ENCODE measurements at regions not wholly inside any gene's neighbourhood (a gene's known extent, or its start where the extent isn't known, plus 50 kb on each side); places are given as distances from the start of the nearest gene placed in this dataset.
A peak's percentile ranks its signal among the peaks of the same experiment; 100 is the strongest.

DNA sequence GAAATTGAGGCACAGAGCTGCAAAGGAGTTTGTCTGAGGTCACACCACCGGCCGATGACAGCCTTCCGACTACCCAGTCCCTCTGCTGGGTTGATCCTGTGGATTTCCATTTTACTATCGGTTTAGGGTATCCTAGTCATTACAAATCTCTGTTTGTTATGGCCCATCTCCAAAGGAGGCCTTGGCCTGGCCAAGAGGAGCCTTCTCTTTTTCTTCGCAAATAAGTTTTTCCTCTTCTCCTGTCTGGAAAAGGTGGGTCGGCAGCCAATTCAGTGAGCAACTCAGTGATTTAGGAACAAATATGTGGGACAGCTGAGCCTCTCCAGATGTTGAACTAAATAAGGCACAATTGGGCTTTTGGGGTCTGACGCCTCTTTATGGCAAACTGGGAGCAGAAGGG lies 169.2 kb upstream of the RBPJ start:
- Mint-ChIP-seq H3K27me3 (no peaks in the 10 kb centered on the region), H3K9me3 (no peaks in the 10 kb centered on the region), H3K27ac (no peak overlapping the region), H3K4me3 (no peak overlapping the region), H3K36me3 (peaks cover 1% of the 10 kb centered on the region), H3K4me1 (no peaks in the 10 kb centered on the region)

DNA sequence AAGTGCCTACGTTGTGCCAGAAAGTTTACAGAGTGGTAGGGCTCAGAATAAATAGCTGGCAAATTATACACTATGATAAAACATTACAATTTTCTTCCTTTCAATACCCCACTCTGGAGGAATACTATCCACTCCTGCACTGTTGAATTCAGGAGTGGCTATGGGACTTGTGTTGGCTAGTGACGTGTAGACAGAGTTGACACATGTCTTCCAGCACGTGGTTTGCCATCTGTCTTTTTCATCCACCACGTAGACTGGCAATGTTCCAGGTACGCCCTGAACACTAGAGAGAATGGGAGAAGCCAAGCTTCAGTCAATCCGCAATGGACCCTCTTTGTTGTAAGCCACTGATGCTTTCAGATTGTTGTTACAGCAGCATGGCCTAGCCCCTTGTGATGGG lies 168.8 kb upstream of the RBPJ start:
- Mint-ChIP-seq H3K36me3 (peaks cover 1% of the 10 kb centered on the region), H3K4me1 (no peaks in the 10 kb centered on the region), H3K9me3 (no peaks in the 10 kb centered on the region), H3K27ac (no peak overlapping the region), H3K27me3 (no peaks in the 10 kb centered on the region), H3K4me3 (no peak overlapping the region)

DNA sequence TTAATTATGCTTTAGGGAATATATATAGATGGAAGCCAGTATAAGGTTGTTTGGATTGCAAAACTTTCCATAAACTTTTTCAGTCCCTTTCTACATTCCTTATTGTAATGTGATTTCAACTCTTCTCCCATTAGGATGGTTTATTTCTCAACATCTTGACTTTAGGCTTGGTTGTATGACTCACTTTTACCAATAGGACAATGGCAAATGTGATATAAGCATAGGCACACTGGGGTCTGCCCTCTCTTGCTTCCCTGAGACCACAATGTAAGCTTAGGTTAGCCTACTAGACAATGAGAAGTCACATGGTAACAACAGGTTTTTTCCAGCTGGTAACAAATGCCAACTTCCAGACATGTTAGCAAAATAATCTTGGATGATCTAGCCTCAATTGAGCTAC lies 163.3 kb upstream of the RBPJ start:
- Mint-ChIP-seq H3K9me3 (no peaks in the 10 kb centered on the region), H3K27me3 (no peaks in the 10 kb centered on the region), H3K4me3 (no peak overlapping the region), H3K36me3 (peaks cover 1% of the 10 kb centered on the region), H3K27ac (no peak overlapping the region), H3K4me1 (no peaks in the 10 kb centered on the region)

DNA sequence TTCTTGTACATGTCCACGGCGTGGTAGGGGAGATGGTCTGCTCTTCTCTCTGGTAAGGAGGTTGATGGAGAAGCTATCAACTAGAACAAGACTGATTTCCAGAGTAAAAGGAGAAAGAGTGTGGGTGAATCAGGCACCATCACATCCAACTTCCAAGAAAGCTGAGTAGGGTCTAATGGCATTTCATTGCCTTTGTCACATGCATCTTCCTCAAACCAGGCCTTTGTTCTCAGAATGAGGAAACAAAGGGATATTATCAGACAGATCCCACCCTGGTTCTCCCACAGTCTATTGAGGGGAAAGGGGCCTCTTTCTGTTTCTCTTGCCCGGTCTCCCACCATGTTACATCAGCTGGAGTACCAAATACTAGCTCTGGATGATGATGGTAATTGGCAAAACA lies 160.2 kb upstream of the RBPJ start:
- H3K9me3 Mint-ChIP-seq: no peaks in the 10 kb centered on the region
- no peaks in the 10 kb centered on the region for H3K27me3 Mint-ChIP-seq
- H3K4me1 Mint-ChIP-seq: no peaks in the 10 kb centered on the region
- no peak overlapping the region for H3K4me3 Mint-ChIP-seq
- no peaks in the 10 kb centered on the region for H3K36me3 Mint-ChIP-seq
- no peak overlapping the region for H3K27ac Mint-ChIP-seq

DNA sequence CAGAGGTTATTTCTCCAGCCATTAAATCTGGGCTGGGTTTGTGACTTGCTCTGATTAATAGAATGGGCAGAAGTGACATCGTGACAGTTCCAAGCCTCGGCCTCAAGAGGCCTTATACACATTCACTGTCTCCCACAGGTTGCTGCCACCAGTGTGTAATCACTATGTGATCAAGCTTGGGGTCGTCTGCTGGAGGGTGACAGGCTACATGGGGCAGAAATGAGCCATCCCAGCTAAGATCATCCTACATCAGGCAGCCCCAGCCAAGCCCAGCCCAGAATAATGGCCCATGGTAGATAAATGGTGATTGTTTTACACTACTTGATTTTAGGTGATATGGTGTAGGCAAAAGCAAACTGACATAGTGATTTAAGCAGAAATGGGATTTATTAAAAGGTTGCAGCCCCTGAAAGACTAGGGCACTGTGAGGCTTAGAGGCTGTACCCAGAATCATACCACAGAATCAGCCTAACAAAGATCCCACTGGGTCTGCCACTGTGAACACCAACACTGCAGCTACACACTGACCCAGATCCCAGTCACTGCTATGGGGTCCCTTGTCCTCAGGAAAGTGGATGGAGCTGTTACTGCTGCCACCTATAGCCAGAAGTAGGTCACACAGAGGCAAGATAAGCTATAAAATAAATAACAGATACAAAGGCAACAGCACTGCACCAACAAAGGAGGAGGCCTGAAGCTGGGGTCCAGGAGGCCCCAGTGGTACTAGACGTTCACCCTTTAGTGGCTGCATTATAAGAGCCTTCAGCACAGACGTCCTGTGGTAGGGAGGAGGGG lies 159.6 kb upstream of the RBPJ start:
- Mint-ChIP-seq H3K27me3 (no peaks in the 10 kb centered on the region), H3K9me3 (no peaks in the 10 kb centered on the region), H3K4me3 (no peak overlapping the region), H3K36me3 (no peaks in the 10 kb centered on the region), H3K27ac (no peak overlapping the region), H3K4me1 (no peaks in the 10 kb centered on the region)

DNA sequence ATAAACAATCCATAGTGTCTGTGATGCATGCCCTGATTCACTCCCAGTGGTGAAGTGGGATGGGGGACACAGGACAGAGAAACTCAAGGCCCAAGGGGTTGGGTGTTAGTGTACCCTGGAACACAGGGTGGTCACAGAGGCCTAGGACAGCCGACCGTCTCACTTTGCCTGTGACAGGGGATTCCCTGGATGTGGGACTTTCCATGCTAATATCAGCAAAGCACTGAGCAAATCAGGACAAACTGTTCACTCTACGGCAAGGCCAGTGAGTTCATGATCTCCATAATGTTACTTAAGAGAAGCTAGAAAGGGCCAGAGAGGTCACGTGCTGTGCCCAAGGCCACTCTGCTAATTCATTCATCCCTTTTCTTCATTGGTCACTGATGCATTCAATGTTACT lies 158.7 kb upstream of the RBPJ start:
- Mint-ChIP-seq H3K36me3 (no peaks in the 10 kb centered on the region), H3K4me3 (no peak overlapping the region), H3K4me1 (no peaks in the 10 kb centered on the region), H3K27ac (peak overlapping the region in 2 of 3 donors; percentile 17 to 58), H3K9me3 (no peaks in the 10 kb centered on the region), H3K27me3 (no peaks in the 10 kb centered on the region)

DNA sequence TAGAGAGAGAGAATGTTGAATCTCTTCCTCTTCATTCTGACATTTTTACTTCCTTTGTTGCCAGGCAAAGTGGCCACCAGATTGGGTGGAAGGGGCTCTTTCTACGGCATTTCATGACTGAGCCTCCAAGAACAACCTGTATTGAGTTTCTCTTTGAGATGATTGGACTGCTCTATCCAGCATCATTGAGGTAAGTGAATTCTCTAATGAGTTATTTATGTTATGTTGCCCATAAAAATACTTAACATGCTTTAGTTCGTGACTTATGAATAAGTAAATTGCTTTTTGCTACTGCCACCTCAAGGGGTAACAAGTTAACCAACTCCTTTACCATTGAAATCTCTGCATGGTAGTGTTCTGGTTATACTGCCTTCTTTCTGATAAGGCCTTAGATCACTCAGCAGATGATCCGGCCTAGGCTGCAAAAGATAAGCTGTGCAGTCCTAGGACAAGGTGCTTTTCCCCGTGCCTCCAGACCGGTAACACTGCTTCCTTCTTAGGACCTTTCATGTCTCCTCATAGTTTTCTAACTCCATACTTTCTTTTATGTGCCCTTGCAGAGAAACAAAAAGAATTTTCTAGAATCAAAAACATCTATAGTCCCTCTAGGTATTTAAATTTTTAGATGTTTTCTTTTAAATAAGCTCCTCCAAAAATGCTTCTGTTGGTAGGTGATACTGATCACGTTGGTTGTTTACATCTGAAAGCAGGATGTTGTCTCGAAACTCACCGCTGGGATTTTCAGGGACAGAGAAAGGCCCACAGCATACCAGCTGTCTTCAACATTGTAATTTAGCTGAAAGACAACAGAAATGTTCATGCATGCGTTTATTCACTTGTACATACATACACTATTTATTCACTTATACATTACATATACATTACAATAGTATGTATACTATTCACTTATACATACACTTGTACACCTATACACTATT lies 157.1 kb upstream of the RBPJ start:
- Mint-ChIP-seq H3K4me1 (no peaks in the 10 kb centered on the region), H3K9me3 (no peaks in the 10 kb centered on the region), H3K36me3 (no peaks in the 10 kb centered on the region), H3K4me3 (no peak overlapping the region), H3K27ac (no peak overlapping the region), H3K27me3 (no peaks in the 10 kb centered on the region)

DNA sequence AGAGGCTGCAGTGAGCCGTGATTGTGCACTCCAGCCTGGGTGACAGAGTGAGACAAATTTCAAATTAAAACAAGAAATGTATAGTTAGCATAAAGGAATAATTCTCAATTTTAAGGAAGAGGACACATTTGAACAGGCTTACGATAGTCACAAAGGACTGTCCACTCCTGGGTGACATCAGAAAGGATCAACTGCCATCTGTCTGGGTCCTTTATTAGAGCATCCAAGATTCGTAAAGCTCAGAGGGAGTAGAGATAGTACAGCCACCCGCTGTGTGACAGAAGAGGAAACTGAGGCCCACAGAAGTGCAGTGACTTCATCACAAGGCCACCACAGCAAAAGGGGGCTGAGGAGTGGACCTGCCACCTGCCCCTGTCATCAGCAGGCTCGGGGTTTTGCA lies 149.3 kb upstream of the RBPJ start:
- H3K4me1 Mint-ChIP-seq: peaks cover 3 to 6% (median 6%) of the 10 kb centered on the region in 3 donors
- no peak overlapping the region for H3K27ac Mint-ChIP-seq
- H3K27me3 Mint-ChIP-seq: peaks cover 9% of the 10 kb centered on the region
- no peaks in the 10 kb centered on the region for H3K36me3 Mint-ChIP-seq
- H3K4me3 Mint-ChIP-seq: peak overlapping the region in 1 of 4 donors; percentile 17
- no peaks in the 10 kb centered on the region for H3K9me3 Mint-ChIP-seq

DNA sequence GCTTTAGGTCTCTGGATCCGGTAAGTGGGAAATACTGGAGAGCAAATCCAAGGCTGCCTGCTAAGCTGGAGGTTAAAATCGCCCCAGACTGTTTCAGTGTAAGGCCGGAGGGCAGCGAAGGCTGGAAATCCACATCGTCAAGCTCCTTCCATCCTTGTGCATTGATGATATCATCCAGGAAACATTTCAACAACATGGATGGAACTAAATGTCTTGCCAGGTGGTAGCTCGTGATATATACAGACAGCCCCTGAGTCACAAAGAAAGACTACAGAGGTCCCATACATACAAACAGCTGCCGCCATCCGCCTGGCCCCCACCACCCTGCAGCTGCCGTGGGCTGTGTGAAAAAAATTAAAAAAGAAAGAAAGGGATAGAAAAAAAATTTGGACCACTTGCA lies 148.9 kb upstream of the RBPJ start:
- H3K36me3 Mint-ChIP-seq: no peaks in the 10 kb centered on the region
- H3K9me3 Mint-ChIP-seq: no peaks in the 10 kb centered on the region
- H3K4me1 Mint-ChIP-seq: peaks cover 3 to 6% (median 6%) of the 10 kb centered on the region in 3 donors
- no peak overlapping the region for H3K27ac Mint-ChIP-seq
- H3K27me3 Mint-ChIP-seq: peaks cover 9% of the 10 kb centered on the region
- no peak overlapping the region for H3K4me3 Mint-ChIP-seq

DNA sequence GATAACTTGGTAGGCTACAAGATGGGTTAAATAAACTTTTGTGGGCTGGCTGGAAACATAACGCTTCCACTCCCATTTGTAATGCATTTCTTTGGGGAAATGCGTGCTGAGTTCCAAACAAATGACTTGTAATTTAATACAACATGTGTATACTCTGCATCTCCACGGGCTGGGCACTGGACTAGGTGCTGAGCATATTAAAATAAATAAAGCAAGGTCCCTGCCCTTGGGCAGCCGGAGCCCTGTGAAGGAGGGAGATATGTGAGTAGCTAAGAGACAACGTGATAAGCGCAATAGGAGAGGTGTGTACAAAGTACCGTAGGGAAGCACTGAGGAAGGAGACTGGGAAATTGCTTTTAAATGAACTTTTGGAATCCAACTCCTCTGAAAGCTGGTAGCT lies 147.2 kb upstream of the RBPJ start:
- peaks cover 3 to 6% (median 6%) of the 10 kb centered on the region in 3 donors for H3K4me1 Mint-ChIP-seq
- H3K9me3 Mint-ChIP-seq: no peaks in the 10 kb centered on the region
- H3K27me3 Mint-ChIP-seq: peaks cover 9% of the 10 kb centered on the region
- peak overlapping the region in 1 of 4 donors; percentile 41 for H3K4me3 Mint-ChIP-seq
- no peaks in the 10 kb centered on the region for H3K36me3 Mint-ChIP-seq
- H3K27ac Mint-ChIP-seq: no peak overlapping the region

DNA sequence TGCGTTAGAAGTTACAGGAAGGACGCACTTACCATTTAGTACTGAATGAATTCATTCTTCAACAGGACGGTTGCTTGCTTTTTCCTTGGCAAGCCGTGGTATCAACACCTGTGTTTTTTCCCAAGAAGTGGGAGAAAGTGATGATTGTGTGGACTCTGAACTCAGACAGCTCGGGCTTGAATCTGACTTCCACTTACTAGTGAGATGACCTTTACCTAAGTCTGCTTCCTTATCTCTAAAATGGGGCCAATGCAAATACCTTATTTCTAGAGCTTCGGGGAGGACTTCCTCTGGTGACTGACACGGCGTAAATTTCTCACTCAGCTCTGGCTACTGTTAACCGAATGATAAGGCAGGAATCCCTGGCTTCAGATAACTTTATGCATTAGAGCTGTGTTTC lies 146.8 kb upstream of the RBPJ start:
- no peaks in the 10 kb centered on the region for H3K9me3 Mint-ChIP-seq
- no peak overlapping the region for H3K27ac Mint-ChIP-seq
- no peaks in the 10 kb centered on the region for H3K36me3 Mint-ChIP-seq
- peaks cover 9% of the 10 kb centered on the region for H3K27me3 Mint-ChIP-seq
- peaks cover 5 to 8% (median 6%) of the 10 kb centered on the region in 3 donors for H3K4me1 Mint-ChIP-seq
- H3K4me3 Mint-ChIP-seq: peak overlapping the region in 1 of 4 donors; percentile 41

DNA sequence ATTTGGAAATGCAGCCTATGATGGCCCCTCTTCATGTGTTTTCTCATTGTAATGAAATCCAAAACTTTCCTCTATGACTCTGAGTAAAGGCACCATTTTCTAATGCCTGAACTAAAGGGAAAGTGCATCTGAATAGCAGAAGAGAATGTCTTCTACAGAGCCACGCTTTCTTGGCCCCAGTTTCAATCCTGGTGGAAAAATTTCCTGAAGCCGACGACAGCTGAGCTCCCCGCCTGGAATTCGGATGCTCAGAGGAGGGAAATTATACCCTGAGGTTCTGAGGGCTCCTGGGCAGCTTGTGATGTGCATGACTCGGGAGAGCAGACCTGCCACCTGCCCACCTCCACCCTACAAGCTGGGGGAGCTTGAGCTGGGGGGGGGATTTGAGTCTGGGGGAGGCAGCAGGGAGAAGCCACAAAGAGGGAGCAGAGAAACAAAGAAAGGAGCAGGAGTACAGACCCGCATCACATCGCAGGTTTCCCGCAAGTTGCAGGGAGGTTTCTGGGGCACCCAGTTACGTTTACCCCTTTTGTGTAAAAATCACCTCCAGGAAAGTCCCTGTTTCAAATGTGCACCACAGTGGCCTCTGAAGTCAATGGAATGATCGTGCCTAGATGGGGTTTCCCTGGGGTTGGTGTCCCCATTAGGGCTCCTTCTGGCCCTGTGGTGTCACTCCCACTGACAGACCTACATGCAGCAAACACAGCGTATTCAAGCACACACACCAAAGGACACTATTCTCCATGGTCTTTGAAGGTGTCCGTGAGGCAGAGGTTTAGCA lies 145.6 kb upstream of the RBPJ start:
- H3K9me3 Mint-ChIP-seq: peaks cover 0 to 4% (median 2%) of the 10 kb centered on the region in 3 donors
- peaks cover 6 to 13% (median 9%) of the 10 kb centered on the region in 3 donors for H3K4me1 Mint-ChIP-seq
- no peak overlapping the region for H3K27ac Mint-ChIP-seq
- peaks cover 9% of the 10 kb centered on the region for H3K27me3 Mint-ChIP-seq
- H3K4me3 Mint-ChIP-seq: peak overlapping the region in 1 of 4 donors; percentile 63
- peaks cover 2% of the 10 kb centered on the region for H3K36me3 Mint-ChIP-seq

DNA sequence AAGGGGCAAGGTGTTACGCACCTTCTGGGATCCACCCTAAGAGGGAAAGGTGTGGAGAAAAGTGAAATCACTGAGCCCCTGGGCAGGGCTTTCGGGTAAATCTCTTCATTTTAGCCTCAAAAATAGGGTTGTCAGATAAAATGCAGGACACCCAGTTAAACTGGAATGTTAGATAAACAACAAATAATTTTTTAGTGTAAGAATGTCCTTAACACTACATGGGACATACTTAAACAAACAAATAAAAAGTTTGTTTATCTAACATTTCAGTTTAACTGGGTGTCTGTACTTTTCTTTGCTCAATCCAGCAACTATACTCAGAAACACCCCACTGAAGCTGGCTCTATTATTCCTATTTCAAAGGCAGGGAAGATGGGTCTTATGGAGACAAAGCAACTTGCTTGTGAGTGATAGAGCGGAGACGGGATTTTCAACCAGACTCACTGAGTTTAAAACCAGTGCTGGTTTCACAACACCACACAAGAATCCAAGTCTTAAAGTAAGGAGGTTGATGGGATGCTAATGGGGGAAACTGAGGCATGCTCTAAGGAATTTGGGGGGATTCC lies 144.8 kb upstream of the RBPJ start:
- Mint-ChIP-seq H3K27me3 (peaks cover 9% of the 10 kb centered on the region), H3K9me3 (peaks cover 1 to 4% (median 2%) of the 10 kb centered on the region in 3 donors), H3K36me3 (peaks cover 2% of the 10 kb centered on the region), H3K27ac (no peak overlapping the region), H3K4me1 (peaks cover 6 to 13% (median 9%) of the 10 kb centered on the region in 3 donors), H3K4me3 (no peak overlapping the region)

DNA sequence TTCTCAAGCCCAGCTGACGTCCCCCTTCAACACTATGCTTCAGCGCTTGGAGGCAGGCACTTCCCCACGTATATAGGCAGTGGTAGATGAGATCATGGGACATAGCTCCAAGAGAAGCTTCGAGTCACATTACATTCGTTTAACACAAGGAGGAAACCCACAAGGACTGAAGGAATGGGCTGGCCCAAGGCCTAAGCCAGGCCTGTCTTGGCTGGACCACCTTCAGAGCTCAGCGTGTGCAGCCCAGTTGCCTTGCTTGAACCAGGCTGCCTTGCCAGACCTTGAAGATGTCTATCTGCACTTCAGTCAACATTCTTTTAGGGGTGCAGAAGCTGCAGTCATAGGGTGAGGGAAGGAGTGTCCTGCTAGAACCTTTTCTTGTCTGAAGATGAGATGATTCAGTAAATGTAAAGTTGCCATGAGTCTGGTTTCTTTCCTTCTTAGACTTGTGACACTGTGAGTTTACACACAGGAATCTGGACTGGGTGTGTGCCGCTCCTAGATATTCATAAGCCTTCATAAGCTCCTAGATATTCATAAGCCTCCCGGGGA lies 144.1 kb upstream of the RBPJ start:
- H3K4me1 Mint-ChIP-seq: peaks cover 6 to 13% (median 9%) of the 10 kb centered on the region in 3 donors
- peaks cover 6% of the 10 kb centered on the region for H3K27me3 Mint-ChIP-seq
- no peak overlapping the region for H3K4me3 Mint-ChIP-seq
- no peak overlapping the region for H3K27ac Mint-ChIP-seq
- H3K9me3 Mint-ChIP-seq: peaks cover 2 to 5% (median 4%) of the 10 kb centered on the region in 3 donors
- H3K36me3 Mint-ChIP-seq: peaks cover 4% of the 10 kb centered on the region

Data from IgD-negative memory B cell (primary cell).